ENCODE measurements at regions not wholly inside any gene's neighbourhood (a gene's known extent, or its start where the extent isn't known, plus 50 kb on each side); places are given as distances from the start of the nearest gene placed in this dataset.

- ChIA-PET POLR2A (no interaction called here), CTCF (no interaction called here)
- Mint-ChIP-seq H3K4me3 (no peak overlapping the region), H3K4me1 (ENCODE audit: low read depth) (peaks cover 7% of the 10 kb centered on the region), H3K27me3 (peaks cover 46% of the 10 kb centered on the region), H3K27ac (no peak overlapping the region), H3K36me3 (ENCODE audit: low read depth) (no peaks in the 10 kb centered on the region), H3K9me3 (no peaks in the 10 kb centered on the region)
- no peaks in the 10 kb centered on the region for H3K4me1 ChIP-seq (ENCODE audit: insufficient read depth, low read length)
- no peaks in the 10 kb centered on the region for H3K9me3 ChIP-seq (ENCODE audit: control insufficient read depth in 1 of 2, insufficient read depth in 1 of 2, low read length in 2 of 2)
- H3K36me3 ChIP-seq (ENCODE audit: insufficient read depth, low read length), result no peaks in the 10 kb centered on the region
- intact Hi-C loops (cut with DNase I, micrococcal nuclease), result no loop called here
- peaks cover 20 to 39% of the 10 kb centered on the region in 2 experiments for H3K27me3 ChIP-seq (ENCODE audit: control insufficient read depth in 1 of 2, insufficient read depth in 2 of 2, low read length in 2 of 2)
- H3K27ac ChIP-seq (ENCODE audit: low read depth in 1 of 2, low read length in 2 of 2), result no peak overlapping the region
- H3K4me3 ChIP-seq (ENCODE audit: low read length), result no peak overlapping the region
- no peak for ATAC-seq (ENCODE audit: poor library complexity)
- no peak for DNase-seq
- no peak for TF ChIP-seq CTCF (IDR thresholded peaks at IDR 0.05)
These were observed 209.9 kb downstream of the TEX29 start for GRCh38 chr13:111530137-111530870.

- intact Hi-C loops (cut with DNase I, micrococcal nuclease), result no loop called here
- no peak overlapping the region for H3K27ac Mint-ChIP-seq
- H3K4me3 Mint-ChIP-seq, result no peak overlapping the region
- H3K4me1 Mint-ChIP-seq (ENCODE audit: low read depth), result peaks cover 16% of the 10 kb centered on the region
- Histone ChIP-seq H3K27me3 (ENCODE audit: control insufficient read depth in 1 of 2, insufficient read depth in 2 of 2, low read length in 2 of 2) (peaks cover 22 to 46% of the 10 kb centered on the region in 2 experiments), H3K27ac (ENCODE audit: low read depth in 1 of 2, low read length in 2 of 2) (no peak overlapping the region), H3K4me3 (ENCODE audit: low read length) (no peak overlapping the region), H3K9me3 (ENCODE audit: control insufficient read depth in 1 of 2, insufficient read depth in 1 of 2, low read length in 2 of 2) (no peaks in the 10 kb centered on the region), H3K4me1 (ENCODE audit: insufficient read depth, low read length) (no peaks in the 10 kb centered on the region), H3K36me3 (ENCODE audit: insufficient read depth, low read length) (no peaks in the 10 kb centered on the region)
- POLR2A ChIA-PET, result no interaction called here
- no peaks in the 10 kb centered on the region for H3K9me3 Mint-ChIP-seq
- H3K36me3 Mint-ChIP-seq (ENCODE audit: low read depth), result no peaks in the 10 kb centered on the region
- peaks cover 58% of the 10 kb centered on the region for H3K27me3 Mint-ChIP-seq
- CTCF ChIA-PET, result no interaction called here
- ATAC-seq (ENCODE audit: poor library complexity) (no peak), DNase-seq (no peak)
- no peak for TF ChIP-seq CTCF (IDR thresholded peaks at IDR 0.05)
These were observed 211.1 kb downstream of the TEX29 start for GRCh38 chr13:111531505-111531904.

GRCh38 chr13:111532111-111532510, 211.7 kb downstream of the TEX29 start:
- peaks cover 16% of the 10 kb centered on the region for H3K4me1 Mint-ChIP-seq (ENCODE audit: low read depth)
- DNase-seq (no peak), ATAC-seq (ENCODE audit: poor library complexity) (no peak)
- Histone ChIP-seq H3K9me3 (ENCODE audit: control insufficient read depth in 1 of 2, insufficient read depth in 1 of 2, low read length in 2 of 2) (no peaks in the 10 kb centered on the region), H3K36me3 (ENCODE audit: insufficient read depth, low read length) (no peaks in the 10 kb centered on the region), H3K27me3 (ENCODE audit: control insufficient read depth in 1 of 2, insufficient read depth in 2 of 2, low read length in 2 of 2) (peaks cover 24 to 46% of the 10 kb centered on the region in 2 experiments), H3K4me1 (ENCODE audit: insufficient read depth, low read length) (no peaks in the 10 kb centered on the region), H3K27ac (ENCODE audit: low read depth in 1 of 2, low read length in 2 of 2) (no peak overlapping the region), H3K4me3 (ENCODE audit: low read length) (no peak overlapping the region)
- H3K36me3 Mint-ChIP-seq (ENCODE audit: low read depth), result no peaks in the 10 kb centered on the region
- intact Hi-C loops (cut with DNase I, micrococcal nuclease), result no loop called here
- H3K27ac Mint-ChIP-seq, result no peak overlapping the region
- CTCF ChIA-PET, result no interaction called here
- POLR2A ChIA-PET, result no interaction called here
- H3K27me3 Mint-ChIP-seq, result peaks cover 64% of the 10 kb centered on the region
- TF ChIP-seq CTCF (IDR thresholded peaks at IDR 0.05), result no peak
- H3K4me3 Mint-ChIP-seq, result no peak overlapping the region
- no peaks in the 10 kb centered on the region for H3K9me3 Mint-ChIP-seq

All from CD4-positive, alpha-beta T cell (primary cell).